ENCODE measurements at regions not wholly inside any gene's neighbourhood (a gene's known extent, or its start where the extent isn't known, plus 50 kb on each side); places are given as distances from the start of the nearest gene placed in this dataset.

GRCh38 chr2:81747481-81748070, 1443.0 kb upstream of the LRRTM1 start:
- Histone ChIP-seq H3K36me3 (no peaks in the 10 kb centered on the region), H3K9me3 (ENCODE audit: low read depth) (no peaks in the 10 kb centered on the region), H3K4me3 (no peak overlapping the region), H3K27me3 (no peaks in the 10 kb centered on the region), H3K4me1 (ENCODE audit: low read depth) (no peaks in the 10 kb centered on the region), H3K27ac (no peak overlapping the region)
- no peak for TF ChIP-seq CTCF (IDR thresholded peaks at IDR 0.05; ENCODE audit: low read depth, low read length)
- DNase-seq (ENCODE audit: low read depth in 1 of 2, low spot score in 1 of 2): no peak

DNA sequence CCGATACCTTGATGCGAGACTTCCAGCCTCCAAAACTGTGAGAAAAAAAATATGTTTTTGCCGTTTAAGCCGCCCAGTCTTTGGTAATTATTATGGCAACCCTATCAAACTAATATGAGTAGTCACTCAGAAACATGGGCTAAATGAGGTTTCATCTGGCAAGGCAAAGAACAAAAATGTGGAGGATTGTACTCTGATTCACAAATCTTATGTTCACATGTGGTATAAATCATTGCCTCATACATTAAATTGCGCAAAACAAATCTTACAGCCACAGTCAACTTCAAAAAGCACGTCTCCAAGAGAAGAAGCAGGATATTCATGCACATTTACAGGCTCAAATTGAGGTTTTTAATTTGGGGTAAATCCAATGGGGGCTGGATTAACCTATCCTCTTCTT, 1435.4 kb upstream of the LRRTM1 start:
- no peak for TF ChIP-seq CTCF (IDR thresholded peaks at IDR 0.05; ENCODE audit: low read depth, low read length)
- no peak overlapping the region for H3K4me3 ChIP-seq
- no peaks in the 10 kb centered on the region for H3K4me1 ChIP-seq (ENCODE audit: low read depth)

DNA sequence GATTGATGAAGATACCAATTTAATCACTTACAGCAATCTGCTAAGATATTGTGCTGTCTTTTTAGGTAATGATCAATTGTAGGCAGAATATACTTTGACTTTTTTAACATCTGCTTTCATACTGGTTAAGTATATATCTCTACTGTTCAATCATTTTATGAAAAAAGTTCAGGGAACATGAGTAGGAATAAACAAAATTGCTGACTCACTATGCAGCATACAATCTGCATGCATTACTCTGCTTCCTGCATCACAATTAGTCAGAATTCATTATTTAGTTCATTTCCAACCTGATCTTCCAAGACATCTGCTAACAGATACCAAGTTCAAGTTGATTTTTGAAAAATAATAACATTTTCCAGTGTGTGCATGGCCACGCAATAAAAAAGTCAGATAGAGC, 1430.4 kb upstream of the LRRTM1 start:
- no peak for TF ChIP-seq CTCF (IDR thresholded peaks at IDR 0.05; ENCODE audit: low read depth, low read length)
- no peaks in the 10 kb centered on the region for H3K4me1 ChIP-seq (ENCODE audit: low read depth)
- no peak for DNase-seq (ENCODE audit: low read depth in 1 of 2, low spot score in 1 of 2)
- H3K4me3 ChIP-seq: no peak overlapping the region
- H3K9me3 ChIP-seq (ENCODE audit: low read depth): no peaks in the 10 kb centered on the region
- H3K27me3 ChIP-seq: no peaks in the 10 kb centered on the region
- no peak overlapping the region for H3K27ac ChIP-seq
- H3K36me3 ChIP-seq: no peaks in the 10 kb centered on the region

More for the DNA sequence above, 1435.4 kb upstream of the LRRTM1 start:
- Histone ChIP-seq H3K9me3 (ENCODE audit: low read depth) (no peaks in the 10 kb centered on the region), H3K27ac (no peak overlapping the region), H3K36me3 (no peaks in the 10 kb centered on the region), H3K27me3 (no peaks in the 10 kb centered on the region)
- no peak for DNase-seq (ENCODE audit: low read depth in 1 of 2, low spot score in 1 of 2)

DNA sequence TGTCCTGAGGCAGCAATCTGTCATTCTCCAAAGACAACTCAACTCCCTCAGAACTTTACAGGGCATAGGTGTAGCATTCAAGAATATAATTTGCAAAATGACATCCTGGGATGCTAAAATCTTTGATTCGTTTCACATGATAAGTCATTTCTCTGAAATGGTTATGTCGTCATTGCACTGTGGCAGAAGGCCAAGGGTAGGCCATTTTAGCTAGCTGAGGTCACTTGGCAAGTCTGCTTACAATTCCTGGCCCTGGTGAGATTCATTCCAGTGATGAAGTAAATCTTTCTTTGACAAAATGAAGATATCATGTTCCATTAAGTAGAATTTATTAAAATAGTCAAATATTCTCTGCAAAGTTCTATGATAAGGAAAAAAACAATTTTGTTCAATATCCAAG, 1410.3 kb upstream of the LRRTM1 start:
- no peak for DNase-seq (ENCODE audit: low read depth in 1 of 2, low spot score in 1 of 2)
- H3K4me1 ChIP-seq (ENCODE audit: low read depth): no peaks in the 10 kb centered on the region
- no peaks in the 10 kb centered on the region for H3K36me3 ChIP-seq
- no peak overlapping the region for H3K27ac ChIP-seq
- H3K27me3 ChIP-seq: no peaks in the 10 kb centered on the region
- no peaks in the 10 kb centered on the region for H3K9me3 ChIP-seq (ENCODE audit: low read depth)
- H3K4me3 ChIP-seq: no peak overlapping the region
- no peak for TF ChIP-seq CTCF (IDR thresholded peaks at IDR 0.05; ENCODE audit: low read depth, low read length)

- Histone ChIP-seq H3K9me3 (ENCODE audit: low read depth) (no peaks in the 10 kb centered on the region), H3K27ac (no peak overlapping the region), H3K4me3 (no peak overlapping the region), H3K4me1 (ENCODE audit: low read depth) (no peaks in the 10 kb centered on the region), H3K36me3 (no peaks in the 10 kb centered on the region), H3K27me3 (no peaks in the 10 kb centered on the region)
- TF ChIP-seq CTCF (IDR thresholded peaks at IDR 0.05; ENCODE audit: low read depth, low read length): no peak
- no peak for DNase-seq (ENCODE audit: low read depth in 1 of 2, low spot score in 1 of 2)
Observed at GRCh38 chr2:81706856-81707255, 1402.3 kb upstream of the LRRTM1 start.

- Histone ChIP-seq H3K4me3 (no peak overlapping the region), H3K9me3 (ENCODE audit: low read depth) (no peaks in the 10 kb centered on the region), H3K27ac (no peak overlapping the region), H3K27me3 (no peaks in the 10 kb centered on the region), H3K36me3 (no peaks in the 10 kb centered on the region), H3K4me1 (ENCODE audit: low read depth) (no peaks in the 10 kb centered on the region)
- no peak for DNase-seq (ENCODE audit: low read depth in 1 of 2, low spot score in 1 of 2)
- TF ChIP-seq CTCF (IDR thresholded peaks at IDR 0.05; ENCODE audit: low read depth, low read length): no peak
Observed at GRCh38 chr2:81703831-81704230, 1399.3 kb upstream of the LRRTM1 start.

Measured in cardiac muscle cell (in vitro differentiated cells and primary cell).